GM12878 (cell line): ENCODE measurements at regions not wholly inside any gene's neighbourhood (a gene's known extent, or its start where the extent isn't known, plus 50 kb on each side); places are given as distances from the start of the nearest gene placed in this dataset.

ENCODE experiments used
- CBX5 ChIP-seq: sonication (generic); IDR thresholded peaks from 2 replicates; pipeline ENCODE4 v1.6.1; 2016; ENCODE audit warnings: low read depth, moderate library complexity, mild to moderate bottlenecking, inconsistent platforms
- IRF4 ChIP-seq: IDR thresholded peaks from 2 replicates; pipeline ENCODE4 v1.6.1; 2011; ENCODE audit warnings: low read depth, low read length
- JUND ChIP-seq: IDR thresholded peaks from 2 replicates; pipeline ENCODE4 v1.6.1; 2012; ENCODE audit warnings: low read depth, mild to moderate bottlenecking, low read length, improper control_type of control experiment, moderate library complexity
- POLR2A ChIP-seq: IDR thresholded peaks from 2 replicates; pipeline ENCODE4 v1.6.1; 2011; ENCODE audit warnings: low read depth, mild to moderate bottlenecking, low read length
- TCF7 ChIP-seq: IDR thresholded peaks from 2 replicates; pipeline ENCODE4 v1.6.1; 2014; ENCODE audit warnings: antibody characterized with exemption, borderline replicate concordance
- ZNF687 ChIP-seq: fragments of 450-650 bp; IDR thresholded peaks from 2 replicates; pipeline ENCODE4 v1.6.1; 2017; ENCODE audit warnings: mild to moderate bottlenecking, moderate library complexity
- TF ChIP-seq, protein P1 (sequence below): IDR thresholded peaks from 2 replicates; pipeline ENCODE4 v1.6.1; 2012; ENCODE audit warnings: low read length, inconsistent platforms
- TF ChIP-seq, protein P2 (sequence below): fragments of 450-650 bp; IDR thresholded peaks from 2 replicates; pipeline ENCODE4 v1.6.1; 2016; ENCODE audit warnings: mild to moderate bottlenecking
- TF ChIP-seq, protein P3 (sequence below): fragments of 450-650 bp; IDR thresholded peaks from 2 replicates; pipeline ENCODE4 v1.6.1; 2016; ENCODE audit warnings: mild to moderate bottlenecking, moderate library complexity, borderline replicate concordance

DNA sequence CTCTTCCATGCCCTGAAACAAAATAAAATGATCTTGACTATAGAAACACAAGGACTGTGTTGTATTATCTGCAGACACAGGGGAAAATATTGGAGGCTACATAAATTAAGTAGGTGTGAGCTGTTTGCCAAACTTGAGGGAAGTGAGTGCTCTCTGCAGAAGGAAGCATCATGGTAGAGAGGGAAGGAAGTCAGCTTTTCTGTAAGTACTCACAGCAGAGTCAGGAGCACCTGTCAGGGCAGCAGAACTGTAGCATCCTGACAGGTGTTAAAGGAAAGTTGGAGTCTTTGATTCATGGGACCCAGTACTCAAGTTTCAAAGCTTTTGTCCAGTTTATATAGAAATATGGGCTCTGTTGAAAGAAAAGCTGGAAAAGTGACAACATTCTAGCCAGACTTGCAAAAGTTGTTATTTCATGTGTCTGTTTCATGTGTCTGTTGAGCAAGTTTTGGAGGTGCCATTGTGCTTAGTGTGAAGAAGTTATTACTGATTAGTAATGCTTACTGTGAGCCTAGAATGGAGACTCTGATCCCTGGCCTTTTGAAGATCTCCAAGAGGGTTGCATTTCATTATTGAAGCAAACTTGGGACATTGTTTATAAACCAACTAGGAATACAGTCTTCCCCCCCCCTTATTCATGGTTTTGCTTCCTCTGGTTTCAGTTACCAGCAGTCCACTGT is 194.7 kb downstream of the SPATA31D1 start (continued):
- TF ChIP-seq, protein P1, sequence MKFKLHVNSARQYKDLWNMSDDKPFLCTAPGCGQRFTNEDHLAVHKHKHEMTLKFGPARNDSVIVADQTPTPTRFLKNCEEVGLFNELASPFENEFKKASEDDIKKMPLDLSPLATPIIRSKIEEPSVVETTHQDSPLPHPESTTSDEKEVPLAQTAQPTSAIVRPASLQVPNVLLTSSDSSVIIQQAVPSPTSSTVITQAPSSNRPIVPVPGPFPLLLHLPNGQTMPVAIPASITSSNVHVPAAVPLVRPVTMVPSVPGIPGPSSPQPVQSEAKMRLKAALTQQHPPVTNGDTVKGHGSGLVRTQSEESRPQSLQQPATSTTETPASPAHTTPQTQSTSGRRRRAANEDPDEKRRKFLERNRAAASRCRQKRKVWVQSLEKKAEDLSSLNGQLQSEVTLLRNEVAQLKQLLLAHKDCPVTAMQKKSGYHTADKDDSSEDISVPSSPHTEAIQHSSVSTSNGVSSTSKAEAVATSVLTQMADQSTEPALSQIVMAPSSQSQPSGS = no peak
- TF ChIP-seq POLR2A = no peak
- TF ChIP-seq, protein P2, sequence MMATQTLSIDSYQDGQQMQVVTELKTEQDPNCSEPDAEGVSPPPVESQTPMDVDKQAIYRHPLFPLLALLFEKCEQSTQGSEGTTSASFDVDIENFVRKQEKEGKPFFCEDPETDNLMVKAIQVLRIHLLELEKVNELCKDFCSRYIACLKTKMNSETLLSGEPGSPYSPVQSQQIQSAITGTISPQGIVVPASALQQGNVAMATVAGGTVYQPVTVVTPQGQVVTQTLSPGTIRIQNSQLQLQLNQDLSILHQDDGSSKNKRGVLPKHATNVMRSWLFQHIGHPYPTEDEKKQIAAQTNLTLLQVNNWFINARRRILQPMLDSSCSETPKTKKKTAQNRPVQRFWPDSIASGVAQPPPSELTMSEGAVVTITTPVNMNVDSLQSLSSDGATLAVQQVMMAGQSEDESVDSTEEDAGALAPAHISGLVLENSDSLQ = no peak
- no peak for TF ChIP-seq ZNF687
- no peak for TF ChIP-seq JUND
- TF ChIP-seq TCF7 = no peak
- TF ChIP-seq, protein P3, sequence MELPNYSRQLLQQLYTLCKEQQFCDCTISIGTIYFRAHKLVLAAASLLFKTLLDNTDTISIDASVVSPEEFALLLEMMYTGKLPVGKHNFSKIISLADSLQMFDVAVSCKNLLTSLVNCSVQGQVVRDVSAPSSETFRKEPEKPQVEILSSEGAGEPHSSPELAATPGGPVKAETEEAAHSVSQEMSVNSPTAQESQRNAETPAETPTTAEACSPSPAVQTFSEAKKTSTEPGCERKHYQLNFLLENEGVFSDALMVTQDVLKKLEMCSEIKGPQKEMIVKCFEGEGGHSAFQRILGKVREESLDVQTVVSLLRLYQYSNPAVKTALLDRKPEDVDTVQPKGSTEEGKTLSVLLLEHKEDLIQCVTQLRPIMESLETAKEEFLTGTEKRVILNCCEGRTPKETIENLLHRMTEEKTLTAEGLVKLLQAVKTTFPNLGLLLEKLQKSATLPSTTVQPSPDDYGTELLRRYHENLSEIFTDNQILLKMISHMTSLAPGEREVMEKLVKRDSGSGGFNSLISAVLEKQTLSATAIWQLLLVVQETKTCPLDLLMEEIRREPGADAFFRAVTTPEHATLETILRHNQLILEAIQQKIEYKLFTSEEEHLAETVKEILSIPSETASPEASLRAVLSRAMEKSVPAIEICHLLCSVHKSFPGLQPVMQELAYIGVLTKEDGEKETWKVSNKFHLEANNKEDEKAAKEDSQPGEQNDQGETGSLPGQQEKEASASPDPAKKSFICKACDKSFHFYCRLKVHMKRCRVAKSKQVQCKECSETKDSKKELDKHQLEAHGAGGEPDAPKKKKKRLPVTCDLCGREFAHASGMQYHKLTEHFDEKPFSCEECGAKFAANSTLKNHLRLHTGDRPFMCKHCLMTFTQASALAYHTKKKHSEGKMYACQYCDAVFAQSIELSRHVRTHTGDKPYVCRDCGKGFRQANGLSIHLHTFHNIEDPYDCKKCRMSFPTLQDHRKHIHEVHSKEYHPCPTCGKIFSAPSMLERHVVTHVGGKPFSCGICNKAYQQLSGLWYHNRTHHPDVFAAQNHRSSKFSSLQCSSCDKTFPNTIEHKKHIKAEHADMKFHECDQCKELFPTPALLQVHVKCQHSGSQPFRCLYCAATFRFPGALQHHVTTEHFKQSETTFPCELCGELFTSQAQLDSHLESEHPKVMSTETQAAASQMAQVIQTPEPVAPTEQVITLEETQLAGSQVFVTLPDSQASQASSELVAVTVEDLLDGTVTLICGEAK = no peak
- no peak for TF ChIP-seq IRF4
- no peak for TF ChIP-seq CBX5
